ENCODE measurements at regions not wholly inside any gene's neighbourhood (a gene's known extent, or its start where the extent isn't known, plus 50 kb on each side); places are given as distances from the start of the nearest gene placed in this dataset.

- no peaks in the 10 kb centered on the region for H3K9me3 ChIP-seq (ENCODE audit: low read length)
- H3K27me3 ChIP-seq (ENCODE audit: insufficient read depth, low read length): peaks cover 39% of the 10 kb centered on the region
- H3K4me3 ChIP-seq (ENCODE audit: low read length): peak overlapping the region; percentile 72
- no peaks in the 10 kb centered on the region for H3K36me3 ChIP-seq (ENCODE audit: insufficient read depth, low read length)
- peaks cover 20% of the 10 kb centered on the region for H3K4me1 ChIP-seq (ENCODE audit: insufficient read depth, low read length)
- H2AFZ ChIP-seq (ENCODE audit: low read depth, low read length): no peak overlapping the region
Measured at GRCh38 chr4:180060159-180060889, 2182.9 kb upstream of the TENM3 start.

GRCh38 chr4:180081072-180081471 is 2162.1 kb upstream of the TENM3 start:
- H2AFZ ChIP-seq (ENCODE audit: low read depth, low read length): no peak overlapping the region
- H3K9me3 ChIP-seq (ENCODE audit: low read length): no peaks in the 10 kb centered on the region
- H3K4me3 ChIP-seq (ENCODE audit: low read length): no peak overlapping the region
- no peaks in the 10 kb centered on the region for H3K36me3 ChIP-seq (ENCODE audit: insufficient read depth, low read length)
- H3K4me1 ChIP-seq (ENCODE audit: insufficient read depth, low read length): no peaks in the 10 kb centered on the region
- H3K27me3 ChIP-seq (ENCODE audit: insufficient read depth, low read length): no peaks in the 10 kb centered on the region

DNA sequence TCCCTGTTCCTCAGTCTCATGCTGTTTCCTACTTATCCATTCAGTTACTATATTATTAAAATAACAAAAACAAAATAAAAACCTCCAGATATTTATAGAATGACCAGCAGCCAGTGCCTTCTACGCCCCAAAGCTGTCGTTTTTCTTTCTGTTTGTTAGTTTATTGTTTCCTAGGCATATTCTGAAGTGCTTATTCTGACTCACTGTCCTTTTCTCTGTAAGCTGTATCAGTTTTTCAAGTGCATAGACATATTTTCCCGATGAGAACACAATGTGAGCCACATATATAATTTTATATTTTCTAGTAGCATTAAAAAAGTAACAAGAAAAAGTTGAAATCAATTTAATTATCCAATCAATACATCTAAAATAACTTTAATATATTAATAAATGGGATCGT is 2158.6 kb upstream of the TENM3 start:
- Histone ChIP-seq H2AFZ (ENCODE audit: low read depth, low read length) (no peak overlapping the region), H3K4me1 (ENCODE audit: insufficient read depth, low read length) (no peaks in the 10 kb centered on the region), H3K36me3 (ENCODE audit: insufficient read depth, low read length) (no peaks in the 10 kb centered on the region), H3K9me3 (ENCODE audit: low read length) (no peaks in the 10 kb centered on the region), H3K27me3 (ENCODE audit: insufficient read depth, low read length) (no peaks in the 10 kb centered on the region), H3K4me3 (ENCODE audit: low read length) (no peak overlapping the region)

GRCh38 chr4:180086480-180087190 is 2156.6 kb upstream of the TENM3 start:
- Histone ChIP-seq H3K4me1 (ENCODE audit: insufficient read depth, low read length) (no peaks in the 10 kb centered on the region), H2AFZ (ENCODE audit: low read depth, low read length) (no peak overlapping the region), H3K27me3 (ENCODE audit: insufficient read depth, low read length) (no peaks in the 10 kb centered on the region), H3K9me3 (ENCODE audit: low read length) (no peaks in the 10 kb centered on the region), H3K4me3 (ENCODE audit: low read length) (no peak overlapping the region), H3K36me3 (ENCODE audit: insufficient read depth, low read length) (no peaks in the 10 kb centered on the region)

- Histone ChIP-seq H3K4me3 (ENCODE audit: low read length) (no peak overlapping the region), H3K27me3 (ENCODE audit: insufficient read depth, low read length) (no peaks in the 10 kb centered on the region), H3K36me3 (ENCODE audit: insufficient read depth, low read length) (no peaks in the 10 kb centered on the region), H3K4me1 (ENCODE audit: insufficient read depth, low read length) (no peaks in the 10 kb centered on the region), H2AFZ (ENCODE audit: low read depth, low read length) (no peak overlapping the region), H3K9me3 (ENCODE audit: low read length) (no peaks in the 10 kb centered on the region)
Measured at GRCh38 chr4:180098586-180098985, 2144.6 kb upstream of the TENM3 start.

- no peaks in the 10 kb centered on the region for H3K9me3 ChIP-seq (ENCODE audit: low read length)
- H2AFZ ChIP-seq (ENCODE audit: low read depth, low read length): no peak overlapping the region
- no peaks in the 10 kb centered on the region for H3K27me3 ChIP-seq (ENCODE audit: insufficient read depth, low read length)
- no peak overlapping the region for H3K4me3 ChIP-seq (ENCODE audit: low read length)
- no peaks in the 10 kb centered on the region for H3K4me1 ChIP-seq (ENCODE audit: insufficient read depth, low read length)
- H3K36me3 ChIP-seq (ENCODE audit: insufficient read depth, low read length): no peaks in the 10 kb centered on the region
Measured at GRCh38 chr4:180099957-180100356, 2143.2 kb upstream of the TENM3 start.

DNA sequence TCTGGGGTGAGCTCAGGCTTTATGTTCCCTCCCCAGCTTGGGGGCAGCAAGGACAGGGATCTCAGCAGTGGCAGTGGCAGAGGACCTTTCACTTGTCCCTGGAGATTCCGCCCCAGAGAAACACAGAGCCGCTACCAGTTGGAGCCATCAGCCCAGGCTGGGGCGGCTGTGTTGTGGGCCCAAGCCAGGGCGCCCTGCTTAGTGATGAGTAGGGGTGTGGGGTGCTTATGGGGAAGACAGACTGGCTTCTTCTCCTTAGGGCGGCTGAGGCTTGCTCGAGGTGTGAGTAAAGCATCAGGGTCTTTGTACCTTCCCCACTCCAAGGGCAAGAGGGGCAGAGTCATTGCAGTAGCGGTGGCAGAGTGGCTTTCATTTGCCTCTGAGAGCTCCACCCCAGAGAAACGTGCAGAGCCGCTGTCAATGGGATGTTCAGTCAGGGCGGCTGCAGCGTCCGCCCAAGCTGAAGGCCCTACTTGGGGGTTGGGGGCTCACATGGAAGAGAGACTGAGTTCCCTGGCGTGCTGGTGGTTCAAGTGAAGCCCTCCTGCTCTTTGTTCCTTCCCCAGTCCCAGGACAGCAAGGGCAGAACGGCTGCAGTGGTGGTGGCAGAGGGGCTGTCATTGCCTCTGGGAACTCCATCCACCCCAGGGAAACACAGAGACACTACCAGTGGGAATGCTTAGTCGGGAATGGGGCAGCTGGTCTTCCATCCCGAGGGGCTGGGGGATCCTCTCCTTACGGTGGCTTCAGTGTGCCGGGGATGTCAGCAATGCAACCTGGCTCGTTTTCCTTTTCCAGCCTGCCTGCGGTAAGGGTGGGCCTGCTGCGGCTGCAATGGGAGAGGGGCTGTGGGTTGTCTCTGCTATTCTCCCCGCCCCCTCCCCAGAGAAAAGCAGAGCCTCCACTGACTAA is 2142.5 kb upstream of the TENM3 start:
- no peaks in the 10 kb centered on the region for H3K9me3 ChIP-seq (ENCODE audit: low read length)
- H3K4me1 ChIP-seq (ENCODE audit: insufficient read depth, low read length): no peaks in the 10 kb centered on the region
- no peak overlapping the region for H2AFZ ChIP-seq (ENCODE audit: low read depth, low read length)
- no peaks in the 10 kb centered on the region for H3K27me3 ChIP-seq (ENCODE audit: insufficient read depth, low read length)
- H3K36me3 ChIP-seq (ENCODE audit: insufficient read depth, low read length): no peaks in the 10 kb centered on the region
- H3K4me3 ChIP-seq (ENCODE audit: low read length): no peak overlapping the region

GRCh38 chr4:180101348-180102083 is 2141.7 kb upstream of the TENM3 start:
- Histone ChIP-seq H3K4me1 (ENCODE audit: insufficient read depth, low read length) (no peaks in the 10 kb centered on the region), H3K36me3 (ENCODE audit: insufficient read depth, low read length) (no peaks in the 10 kb centered on the region), H2AFZ (ENCODE audit: low read depth, low read length) (peak overlapping the region; percentile 23), H3K4me3 (ENCODE audit: low read length) (no peak overlapping the region), H3K9me3 (ENCODE audit: low read length) (no peaks in the 10 kb centered on the region), H3K27me3 (ENCODE audit: insufficient read depth, low read length) (no peaks in the 10 kb centered on the region)

DNA sequence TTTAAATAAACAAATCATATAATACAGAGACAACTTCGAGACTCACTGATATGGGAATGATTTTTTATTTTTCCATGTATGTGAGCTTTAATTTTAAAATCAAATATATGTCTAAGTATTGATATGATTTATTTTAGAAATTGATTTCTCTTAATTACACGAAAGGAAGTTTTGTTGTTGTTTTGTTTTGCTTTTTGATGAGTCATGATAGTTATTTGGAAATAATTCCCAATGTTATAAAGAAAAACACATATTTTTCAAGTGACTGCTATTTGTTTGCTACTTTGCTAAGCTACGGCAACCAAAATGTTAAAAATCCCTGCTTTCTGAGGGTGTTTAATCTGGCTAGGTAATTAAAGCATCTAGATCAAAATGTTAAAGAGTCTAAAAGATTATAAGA is 2139.4 kb upstream of the TENM3 start:
- Histone ChIP-seq H2AFZ (ENCODE audit: low read depth, low read length) (no peak overlapping the region), H3K4me1 (ENCODE audit: insufficient read depth, low read length) (no peaks in the 10 kb centered on the region), H3K9me3 (ENCODE audit: low read length) (no peaks in the 10 kb centered on the region), H3K4me3 (ENCODE audit: low read length) (no peak overlapping the region), H3K36me3 (ENCODE audit: insufficient read depth, low read length) (no peaks in the 10 kb centered on the region), H3K27me3 (ENCODE audit: insufficient read depth, low read length) (no peaks in the 10 kb centered on the region)

DNA sequence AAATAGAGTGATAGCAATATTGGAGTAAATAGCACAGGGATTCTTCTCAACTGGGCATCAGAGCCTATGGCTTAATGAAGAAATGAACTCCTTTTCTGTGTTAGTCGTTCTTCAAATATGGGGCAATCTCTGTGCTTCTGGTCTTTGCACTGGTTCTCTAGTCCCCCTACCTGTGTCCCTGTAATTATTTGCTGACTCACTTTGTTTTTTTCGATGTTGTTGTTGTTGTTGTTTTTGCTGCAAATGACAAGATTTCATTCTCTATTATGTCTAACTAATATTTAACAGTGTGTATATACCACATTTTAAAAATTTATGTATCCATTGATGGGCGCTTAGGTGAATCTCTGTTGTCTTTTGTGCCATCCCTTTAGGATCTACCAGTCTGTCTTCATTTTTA is 2137.8 kb upstream of the TENM3 start:
- Histone ChIP-seq H3K4me3 (ENCODE audit: low read length) (no peak overlapping the region), H3K36me3 (ENCODE audit: insufficient read depth, low read length) (no peaks in the 10 kb centered on the region), H3K9me3 (ENCODE audit: low read length) (no peaks in the 10 kb centered on the region), H2AFZ (ENCODE audit: low read depth, low read length) (no peak overlapping the region), H3K4me1 (ENCODE audit: insufficient read depth, low read length) (no peaks in the 10 kb centered on the region), H3K27me3 (ENCODE audit: insufficient read depth, low read length) (no peaks in the 10 kb centered on the region)

DNA sequence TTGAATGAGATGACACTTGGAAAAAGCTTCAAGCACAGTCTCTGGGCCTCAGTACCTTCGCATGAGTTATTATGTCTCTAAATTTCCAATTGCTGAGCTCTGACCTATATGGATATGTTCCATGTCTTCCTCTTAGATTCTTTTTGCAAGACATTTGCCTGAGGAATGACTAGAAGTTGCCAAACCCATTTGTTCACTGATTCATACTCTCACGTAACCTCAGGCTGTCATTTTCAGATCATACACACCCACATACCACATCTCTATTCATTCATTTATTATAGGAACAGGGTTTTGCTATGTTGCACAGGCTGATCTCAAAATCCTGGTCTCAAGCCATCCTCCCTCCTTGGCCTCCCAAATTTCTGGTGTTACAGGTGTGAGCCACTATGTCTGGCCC is 2137.1 kb upstream of the TENM3 start:
- Histone ChIP-seq H3K9me3 (ENCODE audit: low read length) (no peaks in the 10 kb centered on the region), H3K4me1 (ENCODE audit: insufficient read depth, low read length) (no peaks in the 10 kb centered on the region), H3K36me3 (ENCODE audit: insufficient read depth, low read length) (no peaks in the 10 kb centered on the region), H3K4me3 (ENCODE audit: low read length) (no peak overlapping the region), H2AFZ (ENCODE audit: low read depth, low read length) (no peak overlapping the region), H3K27me3 (ENCODE audit: insufficient read depth, low read length) (no peaks in the 10 kb centered on the region)

DNA sequence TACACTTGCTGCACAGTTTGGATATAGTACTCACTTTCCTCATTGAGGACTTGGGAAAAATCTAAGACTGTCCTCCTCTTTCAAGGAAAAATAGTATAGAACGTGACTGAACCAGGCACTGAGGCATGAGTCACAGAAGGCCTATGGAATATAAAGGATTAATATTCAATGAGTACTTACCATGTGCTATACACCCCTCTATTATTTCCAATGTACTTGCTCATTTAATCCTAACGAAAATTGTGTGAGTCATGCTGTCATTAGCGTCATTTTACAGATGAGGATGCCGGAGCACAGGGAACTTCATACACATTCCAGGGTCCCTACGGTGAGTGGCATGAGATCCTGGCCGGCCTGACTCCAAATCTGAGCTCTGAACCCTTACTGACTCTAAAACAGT is 2136.2 kb upstream of the TENM3 start:
- H2AFZ ChIP-seq (ENCODE audit: low read depth, low read length): no peak overlapping the region
- H3K27me3 ChIP-seq (ENCODE audit: insufficient read depth, low read length): no peaks in the 10 kb centered on the region
- no peaks in the 10 kb centered on the region for H3K9me3 ChIP-seq (ENCODE audit: low read length)
- H3K4me1 ChIP-seq (ENCODE audit: insufficient read depth, low read length): no peaks in the 10 kb centered on the region
- no peaks in the 10 kb centered on the region for H3K36me3 ChIP-seq (ENCODE audit: insufficient read depth, low read length)
- H3K4me3 ChIP-seq (ENCODE audit: low read length): no peak overlapping the region

All from neuron (in vitro differentiated cells).